Body of pancreas (tissue), 4 donors: ENCODE measurements at regions not wholly inside any gene's neighbourhood (a gene's known extent, or its start where the extent isn't known, plus 50 kb on each side); places are given as distances from the start of the nearest gene placed in this dataset.

Experiments used
- POLR2A ChIP-seq, 3 donors: fragments of 450-650 bp; IDR thresholded peaks; one replicate each; pipeline ENCODE4 v1.6.1; 2016; ENCODE audit warnings: antibody characterized with exemption in 3 of 3, mild to moderate bottlenecking in 2 of 3
- TF ChIP-seq, protein P1 (sequence below), 7 experiments: fragments of 450-650 bp in 4 of 7; fragments of 200-600 bp in 3 of 7; sonication (generic) in 3 of 7; IDR thresholded peaks; one replicate each; pipeline ENCODE4 v1.5.1; 2016 to 2019; ENCODE audit warnings: antibody characterized with exemption in 7 of 7

DNA sequence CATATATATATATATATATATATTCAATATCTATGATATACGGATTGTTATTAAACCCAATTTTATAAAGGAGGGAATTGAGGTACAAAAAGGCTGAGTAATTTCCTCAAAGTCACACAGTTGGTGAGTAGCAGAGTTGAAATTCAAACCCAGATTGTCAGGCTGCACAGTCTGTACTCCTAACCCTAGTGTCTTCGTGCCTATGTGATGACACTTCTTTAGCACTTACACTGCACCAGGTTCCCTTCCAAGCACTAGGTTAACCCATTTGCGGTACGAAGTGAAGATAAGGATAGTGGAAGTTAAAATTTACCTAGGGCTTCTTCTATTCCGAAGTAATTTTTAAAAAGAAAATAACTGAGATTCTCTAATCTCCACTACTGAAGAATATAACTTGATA lies 125.1 kb upstream of the TSPAN8 start:
- TF ChIP-seq, protein P1, sequence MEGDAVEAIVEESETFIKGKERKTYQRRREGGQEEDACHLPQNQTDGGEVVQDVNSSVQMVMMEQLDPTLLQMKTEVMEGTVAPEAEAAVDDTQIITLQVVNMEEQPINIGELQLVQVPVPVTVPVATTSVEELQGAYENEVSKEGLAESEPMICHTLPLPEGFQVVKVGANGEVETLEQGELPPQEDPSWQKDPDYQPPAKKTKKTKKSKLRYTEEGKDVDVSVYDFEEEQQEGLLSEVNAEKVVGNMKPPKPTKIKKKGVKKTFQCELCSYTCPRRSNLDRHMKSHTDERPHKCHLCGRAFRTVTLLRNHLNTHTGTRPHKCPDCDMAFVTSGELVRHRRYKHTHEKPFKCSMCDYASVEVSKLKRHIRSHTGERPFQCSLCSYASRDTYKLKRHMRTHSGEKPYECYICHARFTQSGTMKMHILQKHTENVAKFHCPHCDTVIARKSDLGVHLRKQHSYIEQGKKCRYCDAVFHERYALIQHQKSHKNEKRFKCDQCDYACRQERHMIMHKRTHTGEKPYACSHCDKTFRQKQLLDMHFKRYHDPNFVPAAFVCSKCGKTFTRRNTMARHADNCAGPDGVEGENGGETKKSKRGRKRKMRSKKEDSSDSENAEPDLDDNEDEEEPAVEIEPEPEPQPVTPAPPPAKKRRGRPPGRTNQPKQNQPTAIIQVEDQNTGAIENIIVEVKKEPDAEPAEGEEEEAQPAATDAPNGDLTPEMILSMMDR (IDR thresholded peaks at IDR 0.05): no peak
- no peak for TF ChIP-seq POLR2A (IDR thresholded peaks at IDR 0.05)
